ENCODE measurements at regions not wholly inside any gene's neighbourhood (a gene's known extent, or its start where the extent isn't known, plus 50 kb on each side); places are given as distances from the start of the nearest gene placed in this dataset.

- TF ChIP-seq GABPA (IDR thresholded peaks at IDR 0.05 in 1 of 2, conservative IDR thresholded peaks at IDR 0.05 in 1 of 2) (no peak), ZBTB33 (IDR thresholded peaks at IDR 0.05) (no peak), MAX (IDR thresholded peaks at IDR 0.05) (no peak), FOXA2 (IDR thresholded peaks at IDR 0.05) (no peak), REST (IDR thresholded peaks at IDR 0.05) (no peak), CTCF (IDR thresholded peaks at IDR 0.05; ENCODE audit: low read depth, low read length, missing input control) (no peak), ATF3 (IDR thresholded peaks at IDR 0.05) (no peak), SP1 (IDR thresholded peaks at IDR 0.05) (no peak), TAF1 (conservative IDR thresholded peaks at IDR 0.05) (no peak), YY1 (IDR thresholded peaks at IDR 0.05) (no peak)
Measured at GRCh38 chr7:149683898-149684297, 89.5 kb downstream of the ZNF467 start.
